ENCODE measurements at regions not wholly inside any gene's neighbourhood (a gene's known extent, or its start where the extent isn't known, plus 50 kb on each side); places are given as distances from the start of the nearest gene placed in this dataset.

DNA sequence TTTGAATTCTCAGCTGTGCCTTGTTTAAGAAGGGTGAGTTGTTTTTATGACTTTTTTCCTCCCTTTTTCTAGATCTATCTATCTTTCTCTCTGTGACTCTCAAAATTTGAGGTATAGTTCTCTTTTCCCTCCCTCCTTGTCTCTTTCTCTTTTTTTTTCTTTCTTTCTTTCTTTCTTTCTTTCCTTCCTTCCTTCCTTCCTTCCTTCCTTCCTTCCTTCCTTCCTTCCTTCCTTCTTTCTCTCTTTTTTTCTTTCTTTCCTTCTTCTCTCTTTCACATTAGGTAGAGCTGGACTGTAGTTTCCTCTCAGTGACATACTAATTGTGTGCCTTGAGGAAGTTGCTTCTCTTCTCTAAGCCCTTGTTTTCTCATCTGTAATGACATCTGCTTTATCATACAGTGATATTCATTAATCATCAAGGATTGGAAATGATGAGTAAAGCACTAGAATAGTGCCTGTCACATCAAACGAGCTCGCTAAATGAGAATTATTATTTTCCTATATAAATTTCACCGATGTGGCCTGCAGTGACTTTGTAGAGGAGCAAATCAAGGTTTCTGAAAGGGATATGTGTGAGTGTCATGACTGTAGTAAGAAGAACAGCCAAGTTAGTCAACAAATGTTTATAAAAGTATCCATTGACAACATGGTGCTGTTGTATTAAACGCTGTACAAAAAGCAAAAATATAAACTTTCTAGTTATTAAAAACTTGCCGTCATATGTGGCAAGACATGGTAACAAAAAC, 78.9 kb upstream of the SLC38A2 start:
- Histone ChIP-seq H3K27me3 (replicated peaks; ENCODE audit: control insufficient read depth, insufficient read depth, low read length) (no peaks in the 10 kb centered on the region), H3K9me3 (no peaks in the 10 kb centered on the region), H3K36me3 (ENCODE audit: control insufficient read depth, insufficient read depth, low read length) (no peaks in the 10 kb centered on the region), H3K4me1 (peaks cover 47% of the 10 kb centered on the region), H3K4me3 (ENCODE audit: low read depth, low read length) (no peak overlapping the region)
- intact Hi-C loops (cut with micrococcal nuclease; ENCODE audit: unreplicated experiment): no loop called here
- ChIA-PET POLR2A (no interaction called here), CTCF (no interaction called here)
- Mint-ChIP-seq H3K4me1 (ENCODE audit: low read depth, unreplicated experiment) (peaks cover 47% of the 10 kb centered on the region), H3K4me3 (ENCODE audit: unreplicated experiment) (no peak overlapping the region), H3K27me3 (ENCODE audit: insufficient read depth, unreplicated experiment) (no peaks in the 10 kb centered on the region), H3K9me3 (ENCODE audit: unreplicated experiment) (no peaks in the 10 kb centered on the region), H3K36me3 (ENCODE audit: insufficient read depth, unreplicated experiment) (no peaks in the 10 kb centered on the region), H3K27ac (ENCODE audit: unreplicated experiment) (no peak overlapping the region)
- no TSS peak for BruUV-seq (replicated peaks)
- no peak for DNase-seq
- TF ChIP-seq, protein P1, sequence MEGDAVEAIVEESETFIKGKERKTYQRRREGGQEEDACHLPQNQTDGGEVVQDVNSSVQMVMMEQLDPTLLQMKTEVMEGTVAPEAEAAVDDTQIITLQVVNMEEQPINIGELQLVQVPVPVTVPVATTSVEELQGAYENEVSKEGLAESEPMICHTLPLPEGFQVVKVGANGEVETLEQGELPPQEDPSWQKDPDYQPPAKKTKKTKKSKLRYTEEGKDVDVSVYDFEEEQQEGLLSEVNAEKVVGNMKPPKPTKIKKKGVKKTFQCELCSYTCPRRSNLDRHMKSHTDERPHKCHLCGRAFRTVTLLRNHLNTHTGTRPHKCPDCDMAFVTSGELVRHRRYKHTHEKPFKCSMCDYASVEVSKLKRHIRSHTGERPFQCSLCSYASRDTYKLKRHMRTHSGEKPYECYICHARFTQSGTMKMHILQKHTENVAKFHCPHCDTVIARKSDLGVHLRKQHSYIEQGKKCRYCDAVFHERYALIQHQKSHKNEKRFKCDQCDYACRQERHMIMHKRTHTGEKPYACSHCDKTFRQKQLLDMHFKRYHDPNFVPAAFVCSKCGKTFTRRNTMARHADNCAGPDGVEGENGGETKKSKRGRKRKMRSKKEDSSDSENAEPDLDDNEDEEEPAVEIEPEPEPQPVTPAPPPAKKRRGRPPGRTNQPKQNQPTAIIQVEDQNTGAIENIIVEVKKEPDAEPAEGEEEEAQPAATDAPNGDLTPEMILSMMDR (IDR thresholded peaks at IDR 0.05; ENCODE audit: insufficient read depth in 1 of 2, low read depth in 1 of 2, low read length in 1 of 2, severe bottlenecking in 1 of 2, unreplicated experiment in 1 of 2): no peak

GRCh38 chr12:46450279-46450748, 77.7 kb upstream of the SLC38A2 start:
- ChIA-PET CTCF (no interaction called here), POLR2A (no interaction called here)
- intact Hi-C loops (cut with micrococcal nuclease; ENCODE audit: unreplicated experiment): no loop called here
- Mint-ChIP-seq H3K4me3 (ENCODE audit: unreplicated experiment) (no peak overlapping the region), H3K27ac (ENCODE audit: unreplicated experiment) (no peak overlapping the region), H3K9me3 (ENCODE audit: unreplicated experiment) (no peaks in the 10 kb centered on the region), H3K36me3 (ENCODE audit: insufficient read depth, unreplicated experiment) (no peaks in the 10 kb centered on the region), H3K4me1 (ENCODE audit: low read depth, unreplicated experiment) (peaks cover 40% of the 10 kb centered on the region), H3K27me3 (ENCODE audit: insufficient read depth, unreplicated experiment) (no peaks in the 10 kb centered on the region)
- TF ChIP-seq, protein P1 (IDR thresholded peaks at IDR 0.05; ENCODE audit: insufficient read depth in 1 of 2, low read depth in 1 of 2, low read length in 1 of 2, severe bottlenecking in 1 of 2, unreplicated experiment in 1 of 2): no peak
- no peak overlapping the region for H3K4me3 ChIP-seq (ENCODE audit: low read depth, low read length)
- DNase-seq: no peak
- no peaks in the 10 kb centered on the region for H3K9me3 ChIP-seq
- no TSS peak for BruUV-seq (replicated peaks)
- no peaks in the 10 kb centered on the region for H3K27me3 ChIP-seq (replicated peaks; ENCODE audit: control insufficient read depth, insufficient read depth, low read length)
- H3K36me3 ChIP-seq (ENCODE audit: control insufficient read depth, insufficient read depth, low read length): no peaks in the 10 kb centered on the region
- H3K4me1 ChIP-seq: peaks cover 38% of the 10 kb centered on the region

DNA sequence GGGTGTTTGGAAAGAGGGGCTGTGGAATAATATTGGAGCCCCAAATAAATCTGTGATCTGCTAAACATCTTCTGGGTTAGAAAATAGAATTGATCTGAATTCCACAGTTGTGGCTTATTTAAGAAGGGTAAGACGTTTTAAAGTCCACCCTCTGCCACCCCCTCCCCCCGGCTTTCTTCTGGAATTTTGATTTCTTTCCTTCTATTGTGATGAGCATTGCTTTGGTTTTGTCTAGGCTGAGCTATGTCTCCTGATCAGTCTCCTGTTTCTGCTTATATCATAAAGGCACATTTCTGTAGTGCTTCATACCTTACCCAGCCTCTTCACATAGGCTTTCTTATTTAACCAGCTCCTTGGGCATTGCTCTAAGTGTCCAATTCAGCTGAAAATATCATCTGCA, 77.3 kb upstream of the SLC38A2 start:
- TF ChIP-seq, protein P1 (IDR thresholded peaks at IDR 0.05; ENCODE audit: insufficient read depth in 1 of 2, low read depth in 1 of 2, low read length in 1 of 2, severe bottlenecking in 1 of 2, unreplicated experiment in 1 of 2): no peak
- no peak for DNase-seq
- no peak overlapping the region for H3K27ac Mint-ChIP-seq (ENCODE audit: unreplicated experiment)
- Histone ChIP-seq H3K36me3 (ENCODE audit: control insufficient read depth, insufficient read depth, low read length) (no peaks in the 10 kb centered on the region), H3K4me1 (peaks cover 33% of the 10 kb centered on the region), H3K4me3 (ENCODE audit: low read depth, low read length) (no peak overlapping the region), H3K27me3 (replicated peaks; ENCODE audit: control insufficient read depth, insufficient read depth, low read length) (no peaks in the 10 kb centered on the region), H3K9me3 (no peaks in the 10 kb centered on the region)
- H3K4me1 Mint-ChIP-seq (ENCODE audit: low read depth, unreplicated experiment): peaks cover 40% of the 10 kb centered on the region
- intact Hi-C loops (cut with micrococcal nuclease; ENCODE audit: unreplicated experiment): no loop called here
- no peaks in the 10 kb centered on the region for H3K9me3 Mint-ChIP-seq (ENCODE audit: unreplicated experiment)
- BruUV-seq (replicated peaks): no TSS peak
- no peaks in the 10 kb centered on the region for H3K36me3 Mint-ChIP-seq (ENCODE audit: insufficient read depth, unreplicated experiment)
- no peaks in the 10 kb centered on the region for H3K27me3 Mint-ChIP-seq (ENCODE audit: insufficient read depth, unreplicated experiment)
- ChIA-PET CTCF (no interaction called here), POLR2A (no interaction called here)
- H3K4me3 Mint-ChIP-seq (ENCODE audit: unreplicated experiment): no peak overlapping the region
